B cell (primary cell): ENCODE measurements at regions not wholly inside any gene's neighbourhood (a gene's known extent, or its start where the extent isn't known, plus 50 kb on each side); places are given as distances from the start of the nearest gene placed in this dataset.

Experiments
- CTCF ChIP-seq: fragments of 200-600 bp; IDR thresholded peaks from one replicate; pipeline ENCODE4 v1.8.0; 2022; ENCODE audit warnings: antibody characterized with exemption, mild to moderate bottlenecking
- EZH2 ChIP-seq: IDR thresholded peaks from 2 replicates; pipeline ENCODE4 v1.6.1; 2012; ENCODE audit warnings: borderline replicate concordance, low read depth, mild to moderate bottlenecking, moderate library complexity, low read length; ENCODE audit not compliant: insufficient read depth, poor library complexity, severe bottlenecking

GRCh38 chr4:15339737-15340136, 88.1 kb upstream of the C1QTNF7 start:
- TF ChIP-seq CTCF, result no peak
- no peak for TF ChIP-seq EZH2
